UCSD-AML1 (cell line): ENCODE measurements at regions not wholly inside any gene's neighbourhood (a gene's known extent, or its start where the extent isn't known, plus 50 kb on each side); places are given as distances from the start of the nearest gene placed in this dataset.

Experiments
- DNase-seq: peaks from one replicate; lab custom pipeline; 2025; ENCODE audit not compliant: unreplicated experiment; lab: John Stamatoyannopoulos, UW

- no peak for DNase-seq
These were observed 146.0 kb downstream of the FOXA2 start for GRCh38 chr20:22438346-22438745.

GRCh38 chr20:22437354-22437753 is 147.0 kb downstream of the FOXA2 start:
- DNase-seq, result no peak

GRCh38 chr20:22431419-22431818 is 153.0 kb downstream of the FOXA2 start:
- no peak for DNase-seq

GRCh38 chr20:22430746-22431168 is 153.6 kb downstream of the FOXA2 start:
- DNase-seq, result no peak

GRCh38 chr20:22430154-22430745 is 154.1 kb downstream of the FOXA2 start:
- no peak for DNase-seq

GRCh38 chr20:22429175-22430153 is 154.9 kb downstream of the FOXA2 start:
- DNase-seq, result no peak

GRCh38 chr20:22428051-22428450 is 156.3 kb downstream of the FOXA2 start:
- no peak for DNase-seq

GRCh38 chr20:22426772-22427171 is 157.6 kb downstream of the FOXA2 start:
- DNase-seq, result no peak

- no peak for DNase-seq
These were observed 158.8 kb downstream of the FOXA2 start for GRCh38 chr20:22425344-22426295.

- DNase-seq, result no peak
These were observed 161.1 kb downstream of the FOXA2 start for GRCh38 chr20:22423190-22423832.

- no peak for DNase-seq
These were observed 164.2 kb downstream of the FOXA2 start for GRCh38 chr20:22420116-22420598.

- no peak for DNase-seq
These were observed 165.6 kb downstream of the FOXA2 start for GRCh38 chr20:22418738-22419137.

- DNase-seq, result no peak
These were observed 170.0 kb downstream of the FOXA2 start for GRCh38 chr20:22414305-22414742.

GRCh38 chr20:22412977-22413868 is 171.1 kb downstream of the FOXA2 start:
- no peak for DNase-seq

- DNase-seq, result peak; percentile 71
These were observed 172.5 kb downstream of the FOXA2 start for GRCh38 chr20:22411627-22412450.

- DNase-seq, result no peak
These were observed 173.1 kb downstream of the FOXA2 start for GRCh38 chr20:22411286-22411626.

GRCh38 chr20:22410556-22411130 is 173.7 kb downstream of the FOXA2 start:
- DNase-seq, result no peak
